Umbilical cord (tissue), 1 donor: ENCODE measurements at regions not wholly inside any gene's neighbourhood (a gene's known extent, or its start where the extent isn't known, plus 50 kb on each side); places are given as distances from the start of the nearest gene placed in this dataset.
"Not testable (repeated sequence)": the region's sequence is repeated elsewhere in the genome, so short reads cannot be mapped to it uniquely, and the experiment has no call there.

Source experiments
- DNase-seq: peaks from one replicate; pipeline ENCODE4 v3.0.0-alpha.2; 2015; ENCODE audit warnings: low spot score

DNA sequence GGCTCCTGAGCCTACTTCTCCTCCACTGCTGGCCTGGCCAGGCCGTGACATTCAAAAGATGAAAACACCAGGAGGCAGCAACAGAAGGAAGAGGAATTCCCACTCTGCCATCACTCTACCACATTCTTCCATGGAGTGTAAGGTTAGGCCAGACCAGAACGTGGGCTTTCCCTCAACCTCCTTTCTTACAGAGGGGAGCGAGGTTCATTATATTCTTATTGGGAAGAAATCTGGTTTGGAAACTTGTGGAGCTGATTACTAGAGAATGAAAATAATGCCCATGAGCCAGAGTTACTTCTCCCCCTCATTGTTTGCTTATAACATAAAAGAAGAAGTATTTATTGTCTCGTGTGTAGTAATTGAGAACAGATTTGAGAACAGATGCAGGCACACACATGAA, 136.3 kb upstream of the BASP1 start:
- DNase-seq = no peak

GRCh38 chr5:17083276-17083675, 134.2 kb upstream of the BASP1 start:
- not testable (repeated sequence) for DNase-seq

DNA sequence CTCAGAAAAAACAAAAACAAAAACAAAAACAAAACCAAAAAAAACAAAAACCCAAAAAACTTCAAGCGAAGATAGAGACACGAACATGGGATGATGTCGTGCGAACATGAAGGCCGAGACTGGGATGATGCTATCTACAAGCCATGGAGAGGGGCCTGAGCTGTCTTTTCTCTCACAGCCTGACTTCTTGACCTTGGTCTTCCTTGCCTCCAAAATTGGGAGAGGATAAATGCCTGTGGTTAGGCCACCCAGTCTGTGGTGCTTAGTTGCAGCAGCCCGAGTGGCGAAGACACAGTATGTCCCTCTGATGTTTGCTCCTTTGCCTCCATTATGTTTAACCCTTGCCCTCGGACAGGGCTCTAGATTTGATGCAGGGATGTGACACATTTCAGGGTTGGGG, 130.4 kb upstream of the BASP1 start:
- no peak for DNase-seq

- no peak for DNase-seq
Observed at GRCh38 chr5:17088051-17088450, 129.4 kb upstream of the BASP1 start.

DNA sequence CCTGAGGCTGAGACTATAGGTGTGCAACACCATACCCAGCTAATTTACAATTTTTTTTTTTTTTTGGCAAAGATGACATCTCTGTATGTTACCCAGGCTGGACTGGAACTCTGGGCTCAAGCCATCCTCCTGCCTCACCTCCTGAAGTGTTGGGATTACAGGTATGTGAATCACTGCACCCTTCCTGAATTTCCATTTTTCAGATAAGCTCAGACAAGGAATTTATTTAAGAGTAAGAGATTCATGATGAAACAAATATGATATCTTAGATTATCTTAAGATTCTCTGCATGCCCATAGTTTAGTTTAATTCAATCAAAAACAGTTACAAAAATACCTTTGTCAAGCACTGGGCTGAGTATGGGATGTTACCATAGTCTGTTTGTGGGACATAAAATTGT, 128.4 kb upstream of the BASP1 start:
- no peak for DNase-seq

- DNase-seq = no peak
Observed at GRCh38 chr5:17089690-17090089, 127.7 kb upstream of the BASP1 start.

DNA sequence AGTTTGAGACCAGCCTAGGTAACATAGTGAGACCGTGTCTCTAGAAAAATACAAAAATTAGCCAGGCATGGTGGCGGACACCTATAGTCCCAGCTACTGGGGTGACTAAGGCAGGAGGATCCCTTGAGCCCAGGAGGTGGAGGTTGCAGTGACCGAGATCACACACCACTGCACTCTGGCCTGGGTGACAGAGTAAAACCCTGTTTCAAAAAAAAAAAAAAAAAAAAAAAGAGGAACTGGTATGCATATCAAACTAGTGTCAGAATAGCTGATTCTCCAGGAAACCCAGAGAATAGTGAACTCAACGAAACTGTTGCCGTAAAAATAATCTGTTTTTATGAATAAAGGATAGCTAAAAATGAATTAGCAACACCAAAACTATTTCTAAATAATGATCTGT, 126.6 kb upstream of the BASP1 start:
- no peak for DNase-seq

DNA sequence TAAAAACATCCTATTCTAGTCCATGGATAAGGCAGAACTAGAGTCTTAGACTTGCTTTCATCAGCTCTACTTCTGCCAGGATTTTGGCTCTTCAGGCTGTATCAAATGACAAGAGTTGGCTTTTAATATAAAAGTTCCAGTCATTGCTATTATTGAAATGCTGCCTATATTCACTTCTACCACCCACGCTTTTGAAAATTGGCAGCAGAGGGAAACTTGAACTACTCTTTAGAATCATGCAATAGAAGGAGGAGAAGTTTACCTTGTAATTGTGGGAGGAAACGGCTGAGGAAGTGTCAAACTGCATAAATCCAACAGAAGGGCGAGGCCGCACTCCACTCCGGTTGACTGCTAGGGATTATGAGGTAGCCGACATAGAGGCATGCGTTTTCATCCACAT, 122.6 kb upstream of the BASP1 start:
- DNase-seq = no peak

GRCh38 chr5:17096952-17097695, 120.3 kb upstream of the BASP1 start:
- DNase-seq = no peak

DNA sequence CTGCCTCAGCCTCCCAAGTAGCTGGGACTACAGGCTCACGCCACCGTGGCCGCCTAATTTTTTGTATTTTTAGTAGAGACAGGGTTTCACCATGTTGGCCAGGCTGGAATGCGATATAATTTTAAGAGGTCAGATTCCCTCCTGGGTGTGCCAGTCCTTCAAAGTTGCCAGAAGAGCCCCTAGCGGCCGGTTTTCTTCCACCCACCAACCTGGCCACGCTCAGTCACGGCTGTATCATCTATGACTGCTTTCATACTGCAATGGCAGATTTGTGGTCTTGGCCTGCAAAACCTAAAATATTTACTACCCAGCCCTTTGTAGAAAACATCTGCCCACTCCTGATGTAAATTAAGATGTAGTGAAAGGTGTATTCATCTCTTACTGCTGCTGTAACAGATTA, 117.5 kb upstream of the BASP1 start:
- DNase-seq = no peak

DNA sequence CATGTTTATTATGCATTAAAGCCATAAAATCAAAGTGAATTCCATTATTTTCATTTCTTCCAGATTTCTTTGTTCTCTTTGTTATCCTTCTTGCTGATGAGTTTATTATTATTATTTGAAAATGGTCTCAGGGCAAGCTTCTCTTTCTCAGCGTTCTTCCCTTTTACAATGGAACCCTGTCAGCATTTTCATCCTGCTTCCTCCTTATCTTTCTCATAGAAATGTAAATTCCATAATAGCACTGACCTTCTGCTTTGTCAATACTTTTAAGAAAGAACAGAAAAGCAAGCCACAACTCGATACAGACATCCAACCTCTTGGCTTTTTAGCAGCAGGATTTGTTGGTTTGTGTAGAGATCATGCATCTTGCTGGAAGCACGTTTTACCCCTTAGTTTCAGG, 114.0 kb upstream of the BASP1 start:
- DNase-seq = no peak

GRCh38 chr5:17105744-17106418, 111.5 kb upstream of the BASP1 start:
- DNase-seq = no peak

DNA sequence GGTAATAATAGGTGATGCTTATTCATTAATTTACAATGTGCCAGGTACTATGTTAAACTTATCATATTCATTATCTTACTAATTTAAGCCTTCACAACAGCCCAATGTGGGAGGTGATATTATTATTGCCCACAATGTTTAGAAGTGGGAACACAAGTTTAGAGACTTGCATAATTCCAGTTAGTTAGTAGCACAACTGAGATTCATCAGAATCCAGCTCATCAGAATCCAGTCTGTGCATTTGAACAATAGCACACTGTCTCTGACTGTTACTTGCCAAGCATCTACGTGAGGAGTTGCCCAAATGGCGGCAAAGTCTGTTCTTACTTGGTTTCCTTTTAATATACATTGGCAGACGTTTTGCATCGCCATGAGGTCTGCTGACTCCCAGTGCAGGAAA, 110.9 kb upstream of the BASP1 start:
- no peak for DNase-seq

GRCh38 chr5:17112091-17112716, 105.2 kb upstream of the BASP1 start:
- DNase-seq = not testable (repeated sequence)

DNA sequence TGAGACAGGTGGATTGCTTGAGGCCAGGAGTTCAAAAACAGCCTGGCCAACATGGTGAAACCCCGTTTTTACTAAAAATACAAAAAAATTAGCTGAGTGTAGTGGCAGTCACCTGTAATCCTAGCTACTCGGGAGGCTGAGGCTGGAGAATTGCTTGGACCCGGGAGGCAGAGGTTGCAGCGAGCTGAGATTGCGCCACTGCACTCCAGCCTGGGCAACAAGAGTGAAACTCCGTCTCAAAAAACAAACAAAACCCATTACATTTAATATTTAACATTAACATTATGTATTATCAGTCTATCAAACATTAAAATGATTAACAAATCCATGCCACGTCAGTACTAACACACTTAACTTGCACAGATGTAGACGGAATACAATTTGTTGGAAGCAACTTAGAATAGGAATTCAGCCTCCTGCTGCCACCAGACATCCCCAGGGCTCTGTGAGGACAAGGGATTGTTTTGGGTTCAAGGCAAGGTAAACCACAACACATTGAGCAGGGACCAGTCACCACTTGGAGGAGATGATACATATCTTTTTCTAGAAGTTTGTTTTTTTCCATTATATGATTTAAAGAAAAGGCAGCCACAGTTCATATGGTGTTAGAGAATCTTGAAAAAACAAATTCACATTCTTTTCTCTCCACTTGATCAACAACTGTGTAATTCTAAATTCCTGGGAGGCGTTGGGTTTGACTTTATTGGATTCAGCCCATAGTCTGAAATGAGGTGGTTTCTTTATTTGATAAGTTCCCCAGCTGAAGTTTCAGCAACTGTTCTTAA, 104.1 kb upstream of the BASP1 start:
- DNase-seq = no peak

- DNase-seq = no peak
Observed at GRCh38 chr5:17114233-17114632, 103.2 kb upstream of the BASP1 start.

GRCh38 chr5:17114715-17115599, 102.5 kb upstream of the BASP1 start:
- no peak for DNase-seq

- no peak for DNase-seq
Observed at GRCh38 chr5:17115855-17116254, 101.6 kb upstream of the BASP1 start.

DNA sequence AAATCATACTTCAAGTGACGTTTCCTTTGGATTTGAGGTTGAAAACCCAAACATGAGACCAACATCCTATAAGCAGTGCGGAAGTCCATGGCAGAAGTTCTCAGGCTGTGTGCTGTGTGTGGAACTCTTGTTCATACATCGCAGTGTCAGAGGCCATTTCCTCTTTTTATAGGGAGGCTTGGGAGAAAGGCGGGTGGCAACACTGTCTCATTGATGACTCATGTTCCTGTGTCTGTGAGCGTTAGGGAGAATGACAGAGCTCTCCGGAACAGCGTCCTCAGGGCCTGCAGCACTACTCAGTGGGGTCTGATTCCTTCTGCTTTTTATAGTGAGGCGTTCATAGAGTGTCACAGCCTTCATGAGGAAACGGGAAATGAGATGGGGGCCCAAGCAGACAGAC, 98.8 kb upstream of the BASP1 start:
- DNase-seq = peak; percentile 66

DNA sequence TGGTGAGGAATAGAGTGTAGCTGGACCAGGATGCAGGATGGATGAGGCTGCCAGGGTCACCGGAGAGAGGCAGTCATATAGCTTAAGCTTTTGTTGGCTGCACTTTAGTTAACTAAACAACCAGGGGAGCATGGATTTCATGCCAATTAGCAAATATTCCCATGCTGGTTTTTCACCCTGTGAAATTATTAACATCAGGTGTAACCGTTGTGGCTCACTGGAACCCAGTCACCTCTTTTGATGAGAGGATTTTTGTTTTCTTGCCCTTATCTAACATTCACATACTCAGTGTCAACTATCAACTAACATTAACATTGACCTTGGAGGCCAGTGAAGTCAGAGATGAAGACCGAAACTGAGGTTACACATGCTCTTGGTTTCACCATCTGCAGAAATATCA, 97.2 kb upstream of the BASP1 start:
- DNase-seq = no peak

GRCh38 chr5:17121776-17122175, 95.7 kb upstream of the BASP1 start:
- no peak for DNase-seq
